EH (cell line): ENCODE measurements at regions not wholly inside any gene's neighbourhood (a gene's known extent, or its start where the extent isn't known, plus 50 kb on each side); places are given as distances from the start of the nearest gene placed in this dataset.

Experiments
- DNase-seq: peaks from one replicate; pipeline ENCODE4 v3.0.0-alpha.2; 2015; ENCODE audit warnings: low read depth

GRCh38 chr1:4140241-4140640 lies 240.2 kb upstream of the C1orf174 start:
- no peak for DNase-seq

- no peak for DNase-seq
Observed at GRCh38 chr1:4140821-4141220, 240.7 kb upstream of the C1orf174 start.

- DNase-seq, result no peak
Observed at GRCh38 chr1:4144349-4144971, 244.4 kb upstream of the C1orf174 start.

GRCh38 chr1:4146101-4146500 lies 246.0 kb upstream of the C1orf174 start:
- DNase-seq, result no peak

- DNase-seq, result no peak
Observed at GRCh38 chr1:4146614-4147013, 246.5 kb upstream of the C1orf174 start.

- no peak for DNase-seq
Observed at GRCh38 chr1:4147509-4147908, 247.4 kb upstream of the C1orf174 start.

- DNase-seq, result no peak
Observed at GRCh38 chr1:4149281-4149680, 249.2 kb upstream of the C1orf174 start.

GRCh38 chr1:4149831-4150230 lies 249.8 kb upstream of the C1orf174 start:
- DNase-seq, result no peak

- DNase-seq, result no peak
Observed at GRCh38 chr1:4150262-4150661, 250.2 kb upstream of the C1orf174 start.

- no peak for DNase-seq
Observed at GRCh38 chr1:4152266-4152665, 252.2 kb upstream of the C1orf174 start.

GRCh38 chr1:4153571-4153970 lies 253.5 kb upstream of the C1orf174 start:
- DNase-seq, result no peak

- no peak for DNase-seq
Observed at GRCh38 chr1:4156241-4156973, 256.3 kb upstream of the C1orf174 start.

GRCh38 chr1:4160181-4160580 lies 260.1 kb upstream of the C1orf174 start:
- no peak for DNase-seq

- no peak for DNase-seq
Observed at GRCh38 chr1:4161366-4162006, 261.4 kb upstream of the C1orf174 start.

- no peak for DNase-seq
Observed at GRCh38 chr1:4164965-4165364, 264.9 kb upstream of the C1orf174 start.

GRCh38 chr1:4165686-4166300 lies 265.7 kb upstream of the C1orf174 start:
- no peak for DNase-seq

GRCh38 chr1:4166713-4167112 lies 266.6 kb upstream of the C1orf174 start:
- no peak for DNase-seq

GRCh38 chr1:4169991-4170390 lies 269.9 kb upstream of the C1orf174 start:
- DNase-seq, result no peak

GRCh38 chr1:4170548-4171340 lies 270.7 kb upstream of the C1orf174 start:
- no peak for DNase-seq

- DNase-seq, result no peak
Observed at GRCh38 chr1:4171480-4172450, 271.7 kb upstream of the C1orf174 start.
